PC-3 (cell line): ENCODE measurements at regions not wholly inside any gene's neighbourhood (a gene's known extent, or its start where the extent isn't known, plus 50 kb on each side); places are given as distances from the start of the nearest gene placed in this dataset.

ENCODE experiments used
- ATAC-seq: fragments of 200-7000 bp; cut with Tn5 transposase; 2 replicates; pipeline ENCODE4 v1.9.1; 2020; ENCODE audit warnings: mild to moderate bottlenecking, moderate library complexity
- BruUV-seq: library from RNA; stranded (reverse); fragments of 400-500 nt; replicated peaks from 2 replicates; lab custom pipeline; 2021; lab: Mats Ljungman, UMichigan
- CTCF ChIA-PET: fragments of 300-600 bp; sonication (Branson Sonifier 250); formaldehyde crosslinking; loops from one replicate; lab custom pipeline; 2022; ENCODE audit warnings: antibody characterized with exemption; lab: Charles Lee
- POLR2A ChIA-PET: fragments of 300-600 bp; sonication (Branson Sonifier 250); formaldehyde crosslinking; loops from one replicate; lab custom pipeline; 2022; ENCODE audit warnings: antibody characterized with exemption; ENCODE audit not compliant: unreplicated experiment; lab: Charles Lee
- DNase-seq: peaks from one replicate; pipeline ENCODE4 v3.0.0-alpha.2; 2015
- H2AFZ ChIP-seq: fragments of 300-600 bp; sonication (generic); 2 replicates; pipeline ENCODE4 v1.6.0; 2016; ENCODE audit warnings: antibody characterized with exemption, low read length
- H3F3A ChIP-seq: fragments of 300-600 bp; sonication (generic); one replicate; pipeline ENCODE4 v1.6.0; 2017; ENCODE audit warnings: antibody characterized with exemption, low read length, control low read depth, mild to moderate bottlenecking; ENCODE audit not compliant: unreplicated experiment
- H3K27ac ChIP-seq: fragments of 300-600 bp; sonication (generic); 2 replicates; pipeline ENCODE4 v1.5.1; 2016; ENCODE audit warnings: mild to moderate bottlenecking, low read length
- H3K27me3 ChIP-seq: fragments of 300-600 bp; sonication (generic); 2 replicates; pipeline ENCODE4 v1.6.1; 2016; ENCODE audit warnings: low read length, mixed read lengths
- H3K36me3 ChIP-seq: fragments of 300-600 bp; sonication (generic); 2 replicates; pipeline ENCODE4 v1.6.1; 2016; ENCODE audit warnings: low read depth, mixed run types, low read length, mixed read lengths
- H3K4me1 ChIP-seq: fragments of 300-600 bp; sonication (generic); 2 replicates; pipeline ENCODE4 v1.5.1; 2016; ENCODE audit warnings: low read length; ENCODE audit not compliant: insufficient read depth
- H3K4me2 ChIP-seq: fragments of 300-600 bp; sonication (generic); 2 replicates; pipeline ENCODE4 v1.6.0; 2016; ENCODE audit warnings: low read length
- H3K4me3 ChIP-seq: fragments of 300-600 bp; sonication (generic); 2 replicates; pipeline ENCODE4 v1.5.1; 2016; ENCODE audit warnings: mild to moderate bottlenecking, low read length, mixed read lengths
- H3K79me2 ChIP-seq: fragments of 300-600 bp; sonication (generic); 2 replicates; pipeline ENCODE4 v1.6.1; 2017; ENCODE audit warnings: low read length, mixed read lengths
- H3K9ac ChIP-seq: fragments of 300-600 bp; sonication (generic); 2 replicates; pipeline ENCODE4 v1.6.0; 2016; ENCODE audit warnings: mild to moderate bottlenecking, low read length
- H3K9me2 ChIP-seq: fragments of 300-600 bp; sonication (generic); replicated peaks from 2 replicates; pipeline ENCODE4 v1.6.1; 2016; ENCODE audit warnings: mixed run types, low read length, mixed read lengths
- H3K9me3 ChIP-seq: fragments of 300-600 bp; sonication (generic); 2 replicates; pipeline ENCODE4 v1.6.1; 2016; ENCODE audit warnings: low read length, mixed read lengths
- H4K20me1 ChIP-seq: fragments of 300-600 bp; sonication (generic); 2 replicates; pipeline ENCODE4 v1.6.1; 2016; ENCODE audit warnings: low read length, mixed read lengths
- CTCF ChIP-seq: fragments of 300-600 bp; sonication (generic); conservative IDR thresholded peaks from 2 replicates; pipeline ENCODE4 v1.5.1; 2017; ENCODE audit warnings: antibody characterized with exemption, low read depth, mild to moderate bottlenecking, low read length
- EZH2 ChIP-seq: fragments of 300-600 bp; sonication (generic); IDR thresholded peaks from one replicate; pipeline ENCODE4 v1.6.1; 2017; ENCODE audit warnings: antibody characterized with exemption, mild to moderate bottlenecking, low read length; ENCODE audit not compliant: unreplicated experiment
- EZH2phosphoT487 ChIP-seq: fragments of 300-600 bp; sonication (generic); IDR thresholded peaks from 2 replicates; pipeline ENCODE4 v1.6.1; 2018; ENCODE audit warnings: mild to moderate bottlenecking, antibody characterized with exemption, low read length, borderline replicate concordance
- intact Hi-C: fragments of 100-400 bp; cut with micrococcal nuclease; formaldehyde crosslinking; loops from 2 replicates; pipeline ENCODE4 v1.9.0; 2023

- H3K4me2 ChIP-seq = no peak overlapping the region
- H3K4me1 ChIP-seq = no peaks in the 10 kb centered on the region
- no peak overlapping the region for H3K27ac ChIP-seq
- no peak overlapping the region for H3K9ac ChIP-seq
- POLR2A ChIA-PET = no interaction called here
- DNase-seq = no peak
- no peaks in the 10 kb centered on the region for H3F3A ChIP-seq
- H3K9me3 ChIP-seq = no peaks in the 10 kb centered on the region
- H3K79me2 ChIP-seq = no peaks in the 10 kb centered on the region
- H3K4me3 ChIP-seq = no peak overlapping the region
- no peak for ATAC-seq
- no peaks in the 10 kb centered on the region for H3K9me2 ChIP-seq
- intact Hi-C loops = no loop called here
- no peaks in the 10 kb centered on the region for H4K20me1 ChIP-seq
- H3K36me3 ChIP-seq = no peaks in the 10 kb centered on the region
- H3K27me3 ChIP-seq = no peaks in the 10 kb centered on the region
- TF ChIP-seq EZH2phosphoT487 = no peak
- TF ChIP-seq CTCF = no peak
- no peak for TF ChIP-seq EZH2
- H2AFZ ChIP-seq = no peak overlapping the region
- BruUV-seq = no TSS peak
- CTCF ChIA-PET = no interaction called here
Observed at GRCh38 chr4:63708661-63709060, 700.6 kb downstream of the TECRL start.

GRCh38 chr4:63700569-63700968 lies 708.7 kb downstream of the TECRL start:
- H3K9me2 ChIP-seq = no peaks in the 10 kb centered on the region
- ChIA-PET POLR2A (no interaction called here), CTCF (no interaction called here)
- no peak overlapping the region for H3K27ac ChIP-seq
- no peak overlapping the region for H3K4me3 ChIP-seq
- H3K4me1 ChIP-seq = no peaks in the 10 kb centered on the region
- no peaks in the 10 kb centered on the region for H3K36me3 ChIP-seq
- H3K27me3 ChIP-seq = no peaks in the 10 kb centered on the region
- H3K9ac ChIP-seq = no peak overlapping the region
- no peaks in the 10 kb centered on the region for H4K20me1 ChIP-seq
- H3K9me3 ChIP-seq = no peaks in the 10 kb centered on the region
- intact Hi-C loops = no loop called here
- no peak for TF ChIP-seq EZH2
- TF ChIP-seq CTCF = no peak
- TF ChIP-seq EZH2phosphoT487 = no peak
- no peaks in the 10 kb centered on the region for H3K79me2 ChIP-seq
- no peak for DNase-seq
- no peak overlapping the region for H2AFZ ChIP-seq
- no peaks in the 10 kb centered on the region for H3F3A ChIP-seq
- ATAC-seq = no peak
- H3K4me2 ChIP-seq = no peak overlapping the region
- no TSS peak for BruUV-seq

GRCh38 chr4:63693321-63693720 lies 715.9 kb downstream of the TECRL start:
- H3F3A ChIP-seq = no peaks in the 10 kb centered on the region
- ATAC-seq = no peak
- H3K27me3 ChIP-seq = no peaks in the 10 kb centered on the region
- no peaks in the 10 kb centered on the region for H3K79me2 ChIP-seq
- no peak overlapping the region for H3K4me2 ChIP-seq
- H3K9ac ChIP-seq = no peak overlapping the region
- intact Hi-C loops = no loop called here
- no peak overlapping the region for H2AFZ ChIP-seq
- CTCF ChIA-PET = no interaction called here
- H3K4me1 ChIP-seq = no peaks in the 10 kb centered on the region
- no peaks in the 10 kb centered on the region for H4K20me1 ChIP-seq
- H3K27ac ChIP-seq = no peak overlapping the region
- no peaks in the 10 kb centered on the region for H3K36me3 ChIP-seq
- no peaks in the 10 kb centered on the region for H3K9me2 ChIP-seq
- DNase-seq = peak; percentile 9
- H3K4me3 ChIP-seq = no peak overlapping the region
- BruUV-seq = no TSS peak
- TF ChIP-seq CTCF (no peak), EZH2phosphoT487 (no peak), EZH2 (no peak)
- POLR2A ChIA-PET = no interaction called here
- no peaks in the 10 kb centered on the region for H3K9me3 ChIP-seq
